Nephron progenitor cell (in vitro differentiated cells): ENCODE measurements at regions not wholly inside any gene's neighbourhood (a gene's known extent, or its start where the extent isn't known, plus 50 kb on each side); places are given as distances from the start of the nearest gene placed in this dataset.

ENCODE experiments used
- DNase-seq: peaks from one replicate; pipeline ENCODE4 v3.0.0; 2021
- H3K27ac Mint-ChIP-seq: 2 replicates; pipeline ENCODE4 v1.8.0; 2021; ENCODE audit warnings: mild to moderate bottlenecking, moderate library complexity, mixed read lengths
- H3K27me3 Mint-ChIP-seq: 2 replicates; pipeline ENCODE4 v1.8.0; 2021; ENCODE audit warnings: mild to moderate bottlenecking, low read depth, mixed read lengths; ENCODE audit not compliant: poor library complexity
- H3K36me3 Mint-ChIP-seq: 2 replicates; pipeline ENCODE4 v1.8.0; 2021; ENCODE audit warnings: low read depth, mixed read lengths
- H3K4me1 Mint-ChIP-seq: 2 replicates; pipeline ENCODE4 v1.8.0; 2021; ENCODE audit warnings: mixed read lengths
- H3K4me3 Mint-ChIP-seq: 2 replicates; pipeline ENCODE4 v1.8.0; 2021; ENCODE audit warnings: mild to moderate bottlenecking, moderate library complexity, mixed read lengths
- H3K9me3 Mint-ChIP-seq: 2 replicates; pipeline ENCODE4 v1.8.0; 2021; ENCODE audit warnings: mild to moderate bottlenecking, moderate library complexity, mixed read lengths
- CTCF ChIP-seq: fragments of 200-600 bp; sonication (generic); IDR thresholded peaks from 2 replicates; pipeline ENCODE4 v1.5.0; 2021; ENCODE audit warnings: antibody characterized with exemption

- H3K4me3 Mint-ChIP-seq, result no peak overlapping the region
- H3K36me3 Mint-ChIP-seq, result peaks cover 6% of the 10 kb centered on the region
- H3K27me3 Mint-ChIP-seq, result peaks cover 4% of the 10 kb centered on the region
- H3K27ac Mint-ChIP-seq, result no peak overlapping the region
- no peak for TF ChIP-seq CTCF
- no peaks in the 10 kb centered on the region for H3K9me3 Mint-ChIP-seq
- DNase-seq, result no peak
- peaks cover 12% of the 10 kb centered on the region for H3K4me1 Mint-ChIP-seq
Observed at GRCh38 chr17:13961265-13961664, 108.0 kb upstream of the COX10 start.

- Mint-ChIP-seq H3K27me3 (no peaks in the 10 kb centered on the region), H3K4me3 (no peak overlapping the region), H3K36me3 (peaks cover 6% of the 10 kb centered on the region), H3K9me3 (no peaks in the 10 kb centered on the region), H3K27ac (no peak overlapping the region), H3K4me1 (peaks cover 12% of the 10 kb centered on the region)
- TF ChIP-seq CTCF, result no peak
- no peak for DNase-seq
Observed at GRCh38 chr17:13962716-13963240, 106.5 kb upstream of the COX10 start.

- DNase-seq, result no peak
- H3K9me3 Mint-ChIP-seq, result no peaks in the 10 kb centered on the region
- H3K36me3 Mint-ChIP-seq, result peaks cover 6% of the 10 kb centered on the region
- H3K27ac Mint-ChIP-seq, result no peak overlapping the region
- no peak for TF ChIP-seq CTCF
- no peak overlapping the region for H3K4me3 Mint-ChIP-seq
- H3K27me3 Mint-ChIP-seq, result peaks cover 5% of the 10 kb centered on the region
- peaks cover 37% of the 10 kb centered on the region for H3K4me1 Mint-ChIP-seq
Observed at GRCh38 chr17:13967416-13967815, 101.9 kb upstream of the COX10 start.

GRCh38 chr17:13970531-13970930, 98.8 kb upstream of the COX10 start:
- peaks cover 5% of the 10 kb centered on the region for H3K27me3 Mint-ChIP-seq
- H3K4me3 Mint-ChIP-seq, result no peak overlapping the region
- DNase-seq, result no peak
- no peaks in the 10 kb centered on the region for H3K9me3 Mint-ChIP-seq
- peaks cover 39% of the 10 kb centered on the region for H3K4me1 Mint-ChIP-seq
- H3K27ac Mint-ChIP-seq, result peak overlapping the region; percentile 56
- H3K36me3 Mint-ChIP-seq, result peaks cover 5% of the 10 kb centered on the region
- TF ChIP-seq CTCF, result no peak

- Mint-ChIP-seq H3K27me3 (peaks cover 5% of the 10 kb centered on the region), H3K4me3 (no peak overlapping the region), H3K36me3 (peaks cover 22% of the 10 kb centered on the region), H3K27ac (peak overlapping the region; percentile 67), H3K4me1 (peaks cover 38% of the 10 kb centered on the region), H3K9me3 (peaks cover 3% of the 10 kb centered on the region)
- TF ChIP-seq CTCF, result no peak
- DNase-seq, result no peak
Observed at GRCh38 chr17:13973960-13974651, 95.2 kb upstream of the COX10 start.

- no peak for DNase-seq
- no peak for TF ChIP-seq CTCF
- Mint-ChIP-seq H3K4me1 (peaks cover 10% of the 10 kb centered on the region), H3K36me3 (peaks cover 40% of the 10 kb centered on the region), H3K4me3 (no peak overlapping the region), H3K9me3 (peaks cover 3% of the 10 kb centered on the region), H3K27me3 (no peaks in the 10 kb centered on the region), H3K27ac (no peak overlapping the region)
Observed at GRCh38 chr17:13977837-13978236, 91.5 kb upstream of the COX10 start.
